Large intestine (tissue), 3 donors: ENCODE measurements at regions not wholly inside any gene's neighbourhood (a gene's known extent, or its start where the extent isn't known, plus 50 kb on each side); places are given as distances from the start of the nearest gene placed in this dataset.

Experiments
- DNase-seq, 2 donors: peaks; one replicate each; pipeline versions ENCODE4 v3.0.0 to v3.0.0-alpha.2; 2013
- H3K27ac ChIP-seq: one replicate; pipeline ENCODE4 v1.5.1; 2013; ENCODE audit warnings: low read length
- H3K27me3 ChIP-seq: 2 replicates; pipeline ENCODE4 v1.6.1; 2013; ENCODE audit warnings: low read length; ENCODE audit not compliant: control insufficient read depth, insufficient read depth
- H3K36me3 ChIP-seq: 2 replicates; pipeline ENCODE4 v1.6.1; 2013; ENCODE audit warnings: low read length; ENCODE audit not compliant: control insufficient read depth, insufficient read depth
- H3K4me1 ChIP-seq: one replicate; pipeline ENCODE4 v1.6.1; 2013; ENCODE audit warnings: low read length; ENCODE audit not compliant: control insufficient read depth, insufficient read depth
- H3K4me3 ChIP-seq: one replicate; pipeline ENCODE4 v1.5.1; 2013; ENCODE audit warnings: low read length
- H3K9me3 ChIP-seq: one replicate; pipeline ENCODE4 v1.6.1; 2013; ENCODE audit warnings: mild to moderate bottlenecking, low read depth, low read length, moderate library complexity; ENCODE audit not compliant: control insufficient read depth
- WGBS: methylation state at CpG from one replicate; pipeline ENCODE4 v1.1.5; 2013; ENCODE audit warnings: low lambda C conversion rate; ENCODE audit not compliant: insufficient coverage; 5-methylcytosine and 5-hydroxymethylcytosine counted together

GRCh38 chr15:95168152-95168551, 936.8 kb downstream of the MCTP2 start:
- H3K4me1 ChIP-seq = no peaks in the 10 kb centered on the region
- H3K9me3 ChIP-seq = no peaks in the 10 kb centered on the region
- no CpG with 5 or more reads among the region's 1 CpG for WGBS
- H3K27ac ChIP-seq = no peak overlapping the region
- no peak overlapping the region for H3K4me3 ChIP-seq
- no peaks in the 10 kb centered on the region for H3K36me3 ChIP-seq
- H3K27me3 ChIP-seq = no peaks in the 10 kb centered on the region
- no peak for DNase-seq

- DNase-seq = no peak
- 33% methylated on average over 1 of the region's 5 CpGs for WGBS
- Histone ChIP-seq H3K4me3 (no peak overlapping the region), H3K36me3 (no peaks in the 10 kb centered on the region), H3K4me1 (no peaks in the 10 kb centered on the region), H3K9me3 (no peaks in the 10 kb centered on the region), H3K27ac (no peak overlapping the region), H3K27me3 (no peaks in the 10 kb centered on the region)
These were observed 937.6 kb downstream of the MCTP2 start for GRCh38 chr15:95168951-95169431.

DNA sequence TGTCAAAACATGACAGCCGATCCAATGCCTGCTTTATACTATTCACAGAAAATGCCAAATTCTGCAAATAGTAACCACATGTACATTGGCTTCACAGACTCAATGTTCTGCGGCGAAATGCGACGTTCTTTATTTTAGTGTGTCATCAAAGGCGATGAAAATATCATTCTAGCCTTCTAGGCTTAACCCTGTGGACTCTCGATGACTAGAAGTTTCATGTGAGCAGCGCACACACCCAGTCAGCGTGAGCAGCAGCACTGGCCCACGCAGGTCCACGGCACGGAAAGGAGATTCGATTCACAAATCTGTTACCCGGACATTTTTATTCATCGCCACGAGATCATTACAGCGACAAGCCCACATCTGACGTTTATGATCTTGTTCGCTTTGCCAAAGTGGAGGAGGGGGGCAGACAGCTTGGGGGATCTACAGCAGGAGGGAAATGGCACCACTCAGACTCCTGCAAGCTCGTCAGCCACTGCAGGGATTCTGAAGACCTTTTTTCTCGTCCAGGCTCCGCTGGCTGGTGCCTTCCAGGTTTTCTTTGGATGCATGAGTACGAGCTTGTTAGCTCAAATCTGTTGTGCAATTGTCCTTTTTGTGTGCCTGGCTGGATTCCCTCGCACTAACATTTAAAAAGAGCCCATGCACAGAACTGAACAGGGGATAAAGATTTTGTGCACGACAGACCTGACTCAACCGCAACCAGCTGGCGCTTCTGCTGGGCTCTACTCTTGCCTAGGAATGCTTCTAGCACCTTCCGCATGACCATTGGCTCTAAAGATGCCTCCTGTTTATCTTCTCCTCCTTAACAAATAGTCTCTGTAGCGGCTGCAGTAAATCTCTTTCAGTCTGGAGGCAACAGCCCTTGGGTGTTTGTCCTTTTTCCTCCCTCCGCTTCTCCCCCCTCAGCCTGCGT, 938.4 kb downstream of the MCTP2 start:
- Histone ChIP-seq H3K4me1 (no peaks in the 10 kb centered on the region), H3K9me3 (no peaks in the 10 kb centered on the region), H3K27me3 (no peaks in the 10 kb centered on the region), H3K4me3 (no peak overlapping the region), H3K36me3 (no peaks in the 10 kb centered on the region), H3K27ac (no peak overlapping the region)
- 39% methylated on average over 3 of the region's 31 CpGs for WGBS
- no peak for DNase-seq

DNA sequence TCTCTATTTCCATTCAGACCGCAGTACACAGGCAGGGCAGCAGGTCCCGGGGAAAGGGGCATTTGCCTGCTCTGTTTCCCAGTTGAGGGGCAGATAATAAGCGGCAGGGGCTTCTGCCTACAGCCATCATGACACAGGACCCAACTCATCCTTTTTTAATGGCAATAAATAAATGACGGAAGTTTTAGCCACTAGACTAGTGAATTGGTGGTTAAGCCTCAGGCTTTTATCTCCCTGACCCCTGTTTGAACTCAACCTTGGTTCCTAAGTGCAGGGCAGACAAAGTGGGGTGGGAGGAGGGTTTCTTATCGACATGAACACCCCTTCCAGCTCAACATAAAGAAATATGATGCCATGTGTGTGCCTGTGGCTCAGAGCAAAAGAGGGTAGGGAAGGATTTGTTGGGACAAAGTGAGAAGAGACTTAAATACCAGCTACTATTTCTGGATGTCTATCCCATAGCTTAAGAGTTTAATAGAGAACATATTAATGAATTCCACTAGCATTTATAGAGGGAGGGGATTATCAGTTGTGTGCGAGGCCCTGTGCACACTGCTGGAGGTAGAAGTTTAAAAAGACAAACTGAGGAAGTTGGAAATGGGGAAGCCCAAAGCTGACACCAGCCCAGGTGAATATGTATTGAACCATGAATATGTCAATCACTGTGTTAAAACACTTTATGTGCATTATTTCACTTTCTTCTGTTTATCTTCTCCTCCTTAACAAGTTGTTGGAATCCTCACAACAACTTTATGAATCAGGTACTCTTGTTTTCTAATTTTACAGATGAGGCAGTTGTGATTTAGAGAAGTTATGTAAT, 939.4 kb downstream of the MCTP2 start:
- Histone ChIP-seq H3K9me3 (no peaks in the 10 kb centered on the region), H3K27ac (no peak overlapping the region), H3K36me3 (no peaks in the 10 kb centered on the region), H3K4me1 (no peaks in the 10 kb centered on the region), H3K27me3 (no peaks in the 10 kb centered on the region), H3K4me3 (no peak overlapping the region)
- no CpG with 5 or more reads among the region's 6 CpGs for WGBS
- DNase-seq = no peak

- no CpG with 5 or more reads among the region's 3 CpGs for WGBS
- no peaks in the 10 kb centered on the region for H3K9me3 ChIP-seq
- DNase-seq = no peak
- no peak overlapping the region for H3K27ac ChIP-seq
- no peaks in the 10 kb centered on the region for H3K27me3 ChIP-seq
- no peaks in the 10 kb centered on the region for H3K36me3 ChIP-seq
- no peaks in the 10 kb centered on the region for H3K4me1 ChIP-seq
- H3K4me3 ChIP-seq = no peak overlapping the region
These were observed 940.2 kb downstream of the MCTP2 start for GRCh38 chr15:95171564-95171963.

- Histone ChIP-seq H3K27me3 (no peaks in the 10 kb centered on the region), H3K4me1 (no peaks in the 10 kb centered on the region), H3K4me3 (no peak overlapping the region), H3K27ac (no peak overlapping the region), H3K9me3 (peaks cover under 1% of the 10 kb centered on the region), H3K36me3 (no peaks in the 10 kb centered on the region)
- no peak for DNase-seq
- WGBS = 88% methylated on average over 4 of the region's 9 CpGs
These were observed 943.2 kb downstream of the MCTP2 start for GRCh38 chr15:95174301-95175259.

GRCh38 chr15:95175914-95176658, 944.7 kb downstream of the MCTP2 start:
- Histone ChIP-seq H3K4me3 (no peak overlapping the region), H3K27ac (no peak overlapping the region), H3K36me3 (no peaks in the 10 kb centered on the region), H3K9me3 (peaks cover 9% of the 10 kb centered on the region), H3K27me3 (no peaks in the 10 kb centered on the region), H3K4me1 (no peaks in the 10 kb centered on the region)
- 90% methylated on average over 2 of the region's 3 CpGs for WGBS
- DNase-seq = no peak

DNA sequence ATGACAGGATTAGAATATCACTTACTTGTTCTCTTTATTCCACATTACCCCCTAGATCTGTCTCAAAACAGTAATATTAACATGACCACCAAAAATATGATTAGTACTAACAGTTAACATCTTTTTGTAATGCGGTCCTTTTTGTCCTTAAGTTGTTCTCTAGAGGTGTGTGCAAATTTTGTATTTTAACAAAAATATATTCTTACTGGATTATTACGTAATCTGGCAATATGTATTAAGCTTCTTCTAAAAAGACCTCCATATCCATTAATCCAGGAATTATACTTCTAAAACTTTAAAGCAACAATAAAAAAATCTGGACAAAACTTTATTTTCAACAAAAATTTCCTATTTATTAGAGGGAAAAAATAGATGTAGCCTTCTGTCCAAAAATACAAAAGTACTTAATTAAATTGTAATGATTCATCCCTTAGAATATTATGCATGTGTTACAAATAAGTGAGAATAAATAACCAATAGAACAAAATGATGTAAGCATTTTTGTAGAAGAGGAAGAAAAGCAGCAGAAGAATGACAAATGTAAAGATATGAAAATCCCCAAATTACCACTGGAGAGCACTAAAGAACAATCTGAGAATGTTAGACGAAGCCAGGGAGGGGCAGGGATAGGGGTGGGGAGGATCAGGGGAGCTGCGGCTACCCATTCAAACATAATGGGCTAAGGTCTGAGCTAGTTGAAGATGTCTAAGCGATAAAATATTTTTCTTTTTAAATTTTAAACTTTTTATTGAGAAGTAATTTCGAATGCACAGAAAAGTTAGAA, 945.6 kb downstream of the MCTP2 start:
- no peak overlapping the region for H3K4me3 ChIP-seq
- H3K36me3 ChIP-seq = no peaks in the 10 kb centered on the region
- H3K27me3 ChIP-seq = no peaks in the 10 kb centered on the region
- DNase-seq = no peak
- peaks cover 10% of the 10 kb centered on the region for H3K9me3 ChIP-seq
- no peaks in the 10 kb centered on the region for H3K4me1 ChIP-seq
- no peak overlapping the region for H3K27ac ChIP-seq
- 95% methylated on average over 3 of the region's 6 CpGs for WGBS

DNA sequence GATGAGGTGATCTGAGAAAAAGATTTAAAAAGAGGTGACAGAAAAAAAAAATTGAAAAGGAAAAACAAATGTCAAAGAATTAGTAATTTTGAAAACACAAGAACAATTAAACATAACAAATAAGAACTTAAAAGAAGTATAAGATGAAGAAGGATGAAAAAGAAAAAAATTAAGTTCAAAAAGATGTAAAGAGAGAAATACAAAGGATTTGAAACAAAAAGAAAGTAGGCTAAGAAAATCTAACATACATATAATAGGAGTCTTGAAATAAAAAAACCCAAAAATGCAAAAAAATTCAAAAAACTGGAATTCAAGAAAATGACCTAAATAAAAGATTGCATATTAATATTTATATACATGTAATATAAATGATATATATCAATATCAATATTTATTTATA, 949.2 kb downstream of the MCTP2 start:
- DNase-seq = no peak
- Histone ChIP-seq H3K27ac (no peak overlapping the region), H3K27me3 (no peaks in the 10 kb centered on the region), H3K4me3 (no peak overlapping the region), H3K4me1 (no peaks in the 10 kb centered on the region), H3K9me3 (peaks cover 12% of the 10 kb centered on the region), H3K36me3 (no peaks in the 10 kb centered on the region)
